HepG2 (cell line): ENCODE measurements at regions not wholly inside any gene's neighbourhood (a gene's known extent, or its start where the extent isn't known, plus 50 kb on each side); places are given as distances from the start of the nearest gene placed in this dataset.
A peak's percentile ranks its signal among the peaks of the same experiment; 100 is the strongest.

Experiments
- EP300 ChIP-seq, 3 experiments: sonication (generic) in 1 of 3; formaldehyde crosslinking in 1 of 3; IDR thresholded peaks; 2 replicates each; pipeline versions ENCODE4 v1.5.1 to v1.6.1; 2011 to 2020; ENCODE audit warnings: low read depth in 2 of 3, low read length in 2 of 3, borderline replicate concordance in 1 of 3, improper control_type of control experiment in 1 of 3, mild to moderate bottlenecking in 1 of 3, missing genetic modification reagents in 1 of 3, moderate library complexity in 1 of 3
- FLYWCH1 ChIP-seq: sonication (generic); formaldehyde crosslinking; IDR thresholded peaks from 2 replicates; pipeline ENCODE4 v1.8.1; 2023; ENCODE audit warnings: mild to moderate bottlenecking, missing genetic modification reagents
- FOXA1 ChIP-seq, 2 experiments: fragments of 450-650 bp in 1 of 2; sonication (generic) in 1 of 2; formaldehyde crosslinking in 1 of 2; IDR thresholded peaks; 2 replicates each; pipeline versions ENCODE4 v1.4.0 to v1.6.1; 2016 to 2020; ENCODE audit warnings: missing genetic modification reagents in 1 of 2
- FUBP1 ChIP-seq: sonication (generic); formaldehyde crosslinking; IDR thresholded peaks from 2 replicates; pipeline ENCODE4 v1.5.1; 2020; ENCODE audit warnings: missing genetic modification reagents, mild to moderate bottlenecking, borderline replicate concordance
- HNRNPLL ChIP-seq: fragments of 200-400 bp; formaldehyde crosslinking; IDR thresholded peaks from 2 replicates; pipeline ENCODE4 v1.6.1; 2017; ENCODE audit warnings: mild to moderate bottlenecking, low read depth, low read length; ENCODE audit not compliant: poor library complexity, severe bottlenecking
- JARID2 ChIP-seq: sonication (generic); formaldehyde crosslinking; IDR thresholded peaks from 2 replicates; pipeline ENCODE4 v1.8.1; 2023; ENCODE audit warnings: missing genetic modification reagents, inconsistent platforms; ENCODE audit not compliant: insufficient replicate concordance
- MTA1 ChIP-seq: sonication (generic); formaldehyde crosslinking; IDR thresholded peaks from 2 replicates; pipeline ENCODE4 v1.4.0; 2020; ENCODE audit warnings: missing genetic modification reagents, mild to moderate bottlenecking, borderline replicate concordance
- NFATC3 ChIP-seq: sonication (generic); formaldehyde crosslinking; IDR thresholded peaks from 2 replicates; pipeline ENCODE4 v1.5.1; 2020; ENCODE audit warnings: mild to moderate bottlenecking, missing genetic modification reagents
- NFE2L1 ChIP-seq: sonication (generic); formaldehyde crosslinking; IDR thresholded peaks from 2 replicates; pipeline ENCODE4 v1.4.0; 2020; ENCODE audit warnings: missing genetic modification reagents, mild to moderate bottlenecking, borderline replicate concordance
- NR2F6 ChIP-seq, 2 experiments: IDR thresholded peaks; 2 replicates each; pipeline ENCODE4 v1.6.1; 2016; ENCODE audit warnings: antibody characterized with exemption in 1 of 2, mild to moderate bottlenecking in 1 of 2
- RFX1 ChIP-seq: fragments of 450-650 bp; IDR thresholded peaks from 2 replicates; pipeline ENCODE4 v1.6.1; 2017
- RNF2 ChIP-seq: fragments of 450-650 bp; conservative IDR thresholded peaks from 2 replicates; pipeline ENCODE4 v1.6.1; 2016; ENCODE audit warnings: low read depth
- RXRB ChIP-seq: IDR thresholded peaks from 2 replicates; pipeline ENCODE4 v1.6.1; 2016; ENCODE audit warnings: borderline replicate concordance, missing genetic modification reagents, missing compliant biosample characterization
- ZBTB10 ChIP-seq: sonication (generic); formaldehyde crosslinking; IDR thresholded peaks from 2 replicates; pipeline ENCODE4 v1.4.0; 2020; ENCODE audit warnings: missing genetic modification reagents, borderline replicate concordance
- ZBTB49 ChIP-seq: sonication (generic); formaldehyde crosslinking; IDR thresholded peaks from 2 replicates; pipeline ENCODE4 v1.4.0; 2020; ENCODE audit warnings: missing genetic modification reagents, borderline replicate concordance
- ZNF251 ChIP-seq: sonication (generic); formaldehyde crosslinking; IDR thresholded peaks from 2 replicates; pipeline ENCODE4 v1.9.0; 2021; ENCODE audit warnings: mild to moderate bottlenecking, missing genetic modification reagents
- ZNF512 ChIP-seq: sonication (generic); formaldehyde crosslinking; IDR thresholded peaks from 2 replicates; pipeline ENCODE4 v1.4.0; 2020; ENCODE audit warnings: mild to moderate bottlenecking, missing genetic modification reagents
- ZNF724P ChIP-seq: sonication (generic); formaldehyde crosslinking; IDR thresholded peaks from 2 replicates; pipeline ENCODE4 v1.8.0; 2022; ENCODE audit warnings: missing genetic modification reagents, borderline replicate concordance
- ZNF75D ChIP-seq: sonication (generic); formaldehyde crosslinking; IDR thresholded peaks from 2 replicates; pipeline ENCODE4 v1.8.1; 2023; ENCODE audit warnings: missing genetic modification reagents, mild to moderate bottlenecking, borderline replicate concordance
- ZNF891 ChIP-seq: sonication (generic); formaldehyde crosslinking; IDR thresholded peaks from 2 replicates; pipeline ENCODE4 v1.5.0; 2020; ENCODE audit warnings: mild to moderate bottlenecking, missing genetic modification reagents
- ZSCAN22 ChIP-seq: sonication (generic); formaldehyde crosslinking; IDR thresholded peaks from 2 replicates; pipeline ENCODE4 v1.4.0; 2020; ENCODE audit warnings: mild to moderate bottlenecking, missing genetic modification reagents

- TF ChIP-seq EP300 (IDR thresholded peaks at IDR 0.05; ENCODE audit: low read depth in 2 of 2, low read length in 2 of 2) (peak in 1 of 2 experiments; percentile 21; a peak in 1 of 4 replicates), EP300 (CRISPR knock-in tag; IDR thresholded peaks at IDR 0.05; ENCODE audit: borderline replicate concordance) (no peak), RFX1 (no peak), ZNF512 (CRISPR knock-in tag) (no peak), NR2F6 (IDR thresholded peaks at IDR 0.05) (no peak), NR2F6 (CRISPR knock-in tag; IDR thresholded peaks at IDR 0.05) (peak; percentile 20; the same call in 1 of the 2 replicates), ZNF724P (CRISPR knock-in tag) (no peak), FLYWCH1 (CRISPR knock-in tag) (no peak), ZSCAN22 (CRISPR knock-in tag) (no peak), ZNF891 (CRISPR knock-in tag) (no peak), RNF2 (no peak), FUBP1 (CRISPR knock-in tag) (no peak), NFE2L1 (CRISPR knock-in tag) (no peak), FOXA1 (IDR thresholded peaks at IDR 0.05) (no peak), FOXA1 (CRISPR knock-in tag; IDR thresholded peaks at IDR 0.05) (peak; percentile 66), NFATC3 (CRISPR knock-in tag) (no peak), ZNF251 (CRISPR knock-in tag) (no peak), JARID2 (CRISPR knock-in tag) (no peak), RXRB (CRISPR knock-in tag) (0 out of 2 replicates have a peak, but pooled peaks have one; percentile 14), MTA1 (CRISPR knock-in tag) (no peak), ZBTB49 (CRISPR knock-in tag) (no peak), HNRNPLL (no peak), ZNF75D (no peak), ZBTB10 (CRISPR knock-in tag) (no peak)
Observed at GRCh38 chr3:194030372-194030771, 105.6 kb upstream of the HES1 start (continued).
